Gastroesophageal sphincter (tissue), 4 donors: ENCODE measurements at regions not wholly inside any gene's neighbourhood (a gene's known extent, or its start where the extent isn't known, plus 50 kb on each side); places are given as distances from the start of the nearest gene placed in this dataset.
"Not testable (repeated sequence)": the region's sequence is repeated elsewhere in the genome, so short reads cannot be mapped to it uniquely, and the experiment has no call there.

Experiments used
- ATAC-seq: fragments of 150-250 bp; one replicate; pipeline ENCODE4 v1.9.1; 2016; ENCODE audit warnings: mild to moderate bottlenecking, moderate library complexity
- H3K27ac ChIP-seq, 4 donors: fragments of 200-600 bp; sonication (generic) in 3 of 4; 1 replicate in 3 of 4; 2 replicates in 1 of 4; pipeline ENCODE4 v1.5.1; 2016 to 2019
- H3K27me3 ChIP-seq: fragments of 200-600 bp; sonication (generic); one replicate; pipeline ENCODE4 v1.5.1; 2019
- H3K36me3 ChIP-seq, 2 donors: fragments of 200-600 bp; sonication (generic); one replicate each; pipeline ENCODE4 v1.5.1; 2019; ENCODE audit warnings: control low read depth in 1 of 2
- H3K4me1 ChIP-seq, 3 donors: fragments of 200-600 bp; sonication (generic); 1 replicate in 2 of 3; 2 replicates in 1 of 3; pipeline ENCODE4 v1.5.1; 2016 to 2019; ENCODE audit warnings: control low read depth in 2 of 3
- H3K4me3 ChIP-seq, 2 donors: fragments of 200-600 bp; sonication (generic); one replicate each; pipeline ENCODE4 v1.5.1; 2019; ENCODE audit warnings: mild to moderate bottlenecking in 1 of 2, moderate library complexity in 1 of 2
- H3K9me3 ChIP-seq, 3 donors: fragments of 200-600 bp; sonication (generic); one replicate each; pipeline ENCODE4 v1.5.1; 2017 to 2019; ENCODE audit warnings: control low read depth in 2 of 3
- CTCF ChIP-seq, 4 experiments: fragments of 200-600 bp in 2 of 4; fragments of 450-650 bp in 2 of 4; sonication (generic) in 1 of 4; IDR thresholded peaks; one replicate each; pipeline ENCODE4 v1.5.1; 2017 to 2019; ENCODE audit warnings: antibody characterized with exemption in 4 of 4, mild to moderate bottlenecking in 2 of 4, moderate library complexity in 2 of 4
- EP300 ChIP-seq: sonication (generic); formaldehyde crosslinking; IDR thresholded peaks from one replicate; pipeline ENCODE4 v1.6.1; 2017; ENCODE audit warnings: antibody characterized with exemption, mild to moderate bottlenecking
- POLR2A ChIP-seq, 2 donors: fragments of 450-650 bp; IDR thresholded peaks; one replicate each; pipeline ENCODE4 v1.6.1; 2017; ENCODE audit warnings: antibody characterized with exemption in 2 of 2, mild to moderate bottlenecking in 2 of 2, moderate library complexity in 1 of 2
- POLR2AphosphoS5 ChIP-seq: sonication (generic); formaldehyde crosslinking; IDR thresholded peaks from one replicate; pipeline ENCODE4 v1.6.1; 2017; ENCODE audit warnings: antibody characterized with exemption
- WGBS, 2 donors: methylation state at CpG; one replicate each; pipeline ENCODE4 v1.1.5; 2018; ENCODE audit warnings: low coverage in 1 of 2; 5-methylcytosine and 5-hydroxymethylcytosine counted together

- no peak overlapping the region for H3K4me3 ChIP-seq
- no peak for TF ChIP-seq EP300
- TF ChIP-seq POLR2A (IDR thresholded peaks at IDR 0.05) = no peak
- no peak for TF ChIP-seq CTCF (IDR thresholded peaks at IDR 0.05)
- no peak for TF ChIP-seq POLR2AphosphoS5
- H3K27me3 ChIP-seq = no peaks in the 10 kb centered on the region
- 73 to 83% methylated on average over 1 of the region's 1 CpG for WGBS, 2 donors
- H3K4me1 ChIP-seq = no peaks in the 10 kb centered on the region
- H3K27ac ChIP-seq = no peak overlapping the region
- no peaks in the 10 kb centered on the region for H3K9me3 ChIP-seq
- no peaks in the 10 kb centered on the region for H3K36me3 ChIP-seq
- no peak for ATAC-seq
Measured at GRCh38 chr4:91653067-91653466, 650.7 kb upstream of the GRID2 start.

GRCh38 chr4:91681091-91681490, 622.7 kb upstream of the GRID2 start:
- no peak for ATAC-seq
- peaks cover 0 to 16% (median 0%) of the 10 kb centered on the region in 3 donors for H3K9me3 ChIP-seq
- no peaks in the 10 kb centered on the region for H3K36me3 ChIP-seq
- H3K27me3 ChIP-seq = no peaks in the 10 kb centered on the region
- no peak overlapping the region for H3K4me3 ChIP-seq
- no peak overlapping the region for H3K27ac ChIP-seq
- H3K4me1 ChIP-seq = no peaks in the 10 kb centered on the region
- TF ChIP-seq POLR2AphosphoS5 (no peak), EP300 (no peak), POLR2A (IDR thresholded peaks at IDR 0.05) (no peak), CTCF (IDR thresholded peaks at IDR 0.05) (no peak)

- no peaks in the 10 kb centered on the region for H3K4me1 ChIP-seq
Measured at GRCh38 chr4:91681544-91681943, 622.2 kb upstream of the GRID2 start.

GRCh38 chr4:91684955-91685354, 618.8 kb upstream of the GRID2 start:
- Histone ChIP-seq H3K27ac (no peak overlapping the region), H3K4me3 (no peak overlapping the region), H3K9me3 (no peaks in the 10 kb centered on the region), H3K36me3 (no peaks in the 10 kb centered on the region), H3K27me3 (no peaks in the 10 kb centered on the region), H3K4me1 (no peaks in the 10 kb centered on the region)
- TF ChIP-seq EP300 (no peak), CTCF (IDR thresholded peaks at IDR 0.05) (no peak), POLR2A (IDR thresholded peaks at IDR 0.05) (no peak), POLR2AphosphoS5 (no peak)
- no peak for ATAC-seq
- WGBS, 2 donors = 50% methylated on average over 1 of the region's 1 CpG

More at GRCh38 chr4:91681544-91681943, 622.2 kb upstream of the GRID2 start:
- no peaks in the 10 kb centered on the region for H3K27me3 ChIP-seq
- no peak for ATAC-seq
- H3K9me3 ChIP-seq = peaks cover 0 to 16% (median 0%) of the 10 kb centered on the region in 3 donors
- TF ChIP-seq CTCF (IDR thresholded peaks at IDR 0.05) = no peak
- no peak for TF ChIP-seq POLR2AphosphoS5
- no peak for TF ChIP-seq POLR2A (IDR thresholded peaks at IDR 0.05)
- no peak for TF ChIP-seq EP300
- 39 to 64% methylated on average over 1 of the region's 1 CpG for WGBS, 2 donors
- H3K36me3 ChIP-seq = no peaks in the 10 kb centered on the region
- no peak overlapping the region for H3K27ac ChIP-seq
- H3K4me3 ChIP-seq = no peak overlapping the region

- ATAC-seq = no peak
- H3K4me3 ChIP-seq = no peak overlapping the region
- no peaks in the 10 kb centered on the region for H3K27me3 ChIP-seq
- H3K27ac ChIP-seq = no peak overlapping the region
- no peaks in the 10 kb centered on the region for H3K9me3 ChIP-seq
- no peaks in the 10 kb centered on the region for H3K4me1 ChIP-seq
- TF ChIP-seq EP300 (no peak), CTCF (IDR thresholded peaks at IDR 0.05) (no peak), POLR2A (IDR thresholded peaks at IDR 0.05) (no peak), POLR2AphosphoS5 (no peak)
- no peaks in the 10 kb centered on the region for H3K36me3 ChIP-seq
Measured at GRCh38 chr4:91688413-91688812, 615.4 kb upstream of the GRID2 start.

- ATAC-seq, H3K4me3 ChIP-seq, H3K36me3 ChIP-seq, H3K27me3 ChIP-seq, H3K27ac ChIP-seq, H3K4me1 ChIP-seq: not testable (repeated sequence)
- H3K9me3 ChIP-seq = peaks cover 0 to 11% (median 0%) of the 10 kb centered on the region in 3 donors
- 60 to 85% methylated on average over 3 of the region's 4 CpGs for WGBS, 2 donors
Measured at GRCh38 chr4:91699691-91700090, 604.1 kb upstream of the GRID2 start.
